Epithelial cell of proximal tubule (primary cell): ENCODE measurements at regions not wholly inside any gene's neighbourhood (a gene's known extent, or its start where the extent isn't known, plus 50 kb on each side); places are given as distances from the start of the nearest gene placed in this dataset.
"Not testable (repeated sequence)": the region's sequence is repeated elsewhere in the genome, so short reads cannot be mapped to it uniquely, and the experiment has no call there.

Source experiments
- DNase-seq: peaks from one replicate; pipeline ENCODE4 v3.0.0-alpha.2; 2011; ENCODE audit warnings: low read depth
- H3K4me3 ChIP-seq: 2 replicates; pipeline ENCODE4 v1.5.1; 2011; ENCODE audit warnings: low read depth, mild to moderate bottlenecking, low read length
- TF ChIP-seq, protein P1 (sequence below): conservative IDR thresholded peaks from 2 replicates; pipeline ENCODE4 v1.5.1; 2012; ENCODE audit warnings: low read depth, mild to moderate bottlenecking, low read length

DNA sequence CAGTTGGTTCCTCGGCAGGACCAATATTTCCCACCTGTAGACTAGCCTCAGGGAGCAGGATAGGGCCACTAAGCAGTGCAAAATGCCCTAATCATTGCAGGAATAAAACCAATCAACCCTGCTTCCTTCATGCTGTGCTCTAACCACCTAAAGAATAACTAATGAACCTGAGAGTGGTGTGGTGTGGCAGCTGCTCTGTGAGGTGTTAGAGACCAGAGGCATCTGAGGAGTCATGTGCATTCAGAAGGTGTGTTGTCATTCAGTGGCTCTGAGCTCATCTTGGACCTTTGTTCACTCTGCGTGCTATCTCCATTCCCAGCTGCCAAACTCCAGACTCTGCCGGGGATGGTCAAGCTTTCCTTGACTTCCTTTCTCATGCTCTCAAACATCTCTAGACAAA, 136.7 kb upstream of the EGLN3 start:
- TF ChIP-seq, protein P1, sequence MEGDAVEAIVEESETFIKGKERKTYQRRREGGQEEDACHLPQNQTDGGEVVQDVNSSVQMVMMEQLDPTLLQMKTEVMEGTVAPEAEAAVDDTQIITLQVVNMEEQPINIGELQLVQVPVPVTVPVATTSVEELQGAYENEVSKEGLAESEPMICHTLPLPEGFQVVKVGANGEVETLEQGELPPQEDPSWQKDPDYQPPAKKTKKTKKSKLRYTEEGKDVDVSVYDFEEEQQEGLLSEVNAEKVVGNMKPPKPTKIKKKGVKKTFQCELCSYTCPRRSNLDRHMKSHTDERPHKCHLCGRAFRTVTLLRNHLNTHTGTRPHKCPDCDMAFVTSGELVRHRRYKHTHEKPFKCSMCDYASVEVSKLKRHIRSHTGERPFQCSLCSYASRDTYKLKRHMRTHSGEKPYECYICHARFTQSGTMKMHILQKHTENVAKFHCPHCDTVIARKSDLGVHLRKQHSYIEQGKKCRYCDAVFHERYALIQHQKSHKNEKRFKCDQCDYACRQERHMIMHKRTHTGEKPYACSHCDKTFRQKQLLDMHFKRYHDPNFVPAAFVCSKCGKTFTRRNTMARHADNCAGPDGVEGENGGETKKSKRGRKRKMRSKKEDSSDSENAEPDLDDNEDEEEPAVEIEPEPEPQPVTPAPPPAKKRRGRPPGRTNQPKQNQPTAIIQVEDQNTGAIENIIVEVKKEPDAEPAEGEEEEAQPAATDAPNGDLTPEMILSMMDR, result no peak
- H3K4me3 ChIP-seq, result no peak overlapping the region
- DNase-seq, result no peak

DNA sequence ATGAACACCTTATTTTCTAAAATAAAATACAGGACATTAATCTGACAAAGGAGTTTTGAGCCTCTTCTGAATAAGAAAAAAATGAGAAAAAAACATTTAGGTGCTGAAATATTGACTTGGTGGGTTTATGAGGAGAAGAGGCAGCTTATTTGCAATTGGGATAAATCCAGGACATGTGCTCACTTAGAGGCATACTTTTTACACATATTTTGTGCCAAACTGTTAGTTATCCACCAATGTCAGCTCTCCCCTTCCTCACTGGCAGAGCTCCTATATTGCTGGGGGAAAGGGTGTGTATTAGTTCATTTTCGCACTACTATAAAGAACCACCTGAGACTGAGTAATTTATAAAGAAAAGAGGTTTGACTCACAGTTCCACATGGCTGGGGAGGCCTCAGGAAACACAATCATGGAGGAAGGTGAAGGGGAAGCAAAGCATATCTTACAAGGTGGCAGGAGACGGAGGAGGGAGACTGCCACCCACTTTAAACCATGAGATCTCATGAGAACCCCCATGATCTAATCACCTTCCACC, 135.4 kb upstream of the EGLN3 start:
- no peak for DNase-seq
- TF ChIP-seq, protein P1, result no peak
- no peak overlapping the region for H3K4me3 ChIP-seq

GRCh38 chr14:34085695-34086094, 134.8 kb upstream of the EGLN3 start:
- H3K4me3 ChIP-seq, result no peak overlapping the region
- TF ChIP-seq, protein P1, result no peak
- DNase-seq, result no peak

GRCh38 chr14:34081576-34082136, 130.8 kb upstream of the EGLN3 start:
- DNase-seq, result no peak
- TF ChIP-seq, protein P1, result no peak
- H3K4me3 ChIP-seq, result no peak overlapping the region

- DNase-seq, result no peak
- H3K4me3 ChIP-seq, result no peak overlapping the region
- TF ChIP-seq, protein P1, result no peak
Measured at GRCh38 chr14:34081101-34081575, 130.3 kb upstream of the EGLN3 start.

GRCh38 chr14:34079643-34080042, 128.8 kb upstream of the EGLN3 start:
- DNase-seq, H3K4me3 ChIP-seq: not testable (repeated sequence)

DNA sequence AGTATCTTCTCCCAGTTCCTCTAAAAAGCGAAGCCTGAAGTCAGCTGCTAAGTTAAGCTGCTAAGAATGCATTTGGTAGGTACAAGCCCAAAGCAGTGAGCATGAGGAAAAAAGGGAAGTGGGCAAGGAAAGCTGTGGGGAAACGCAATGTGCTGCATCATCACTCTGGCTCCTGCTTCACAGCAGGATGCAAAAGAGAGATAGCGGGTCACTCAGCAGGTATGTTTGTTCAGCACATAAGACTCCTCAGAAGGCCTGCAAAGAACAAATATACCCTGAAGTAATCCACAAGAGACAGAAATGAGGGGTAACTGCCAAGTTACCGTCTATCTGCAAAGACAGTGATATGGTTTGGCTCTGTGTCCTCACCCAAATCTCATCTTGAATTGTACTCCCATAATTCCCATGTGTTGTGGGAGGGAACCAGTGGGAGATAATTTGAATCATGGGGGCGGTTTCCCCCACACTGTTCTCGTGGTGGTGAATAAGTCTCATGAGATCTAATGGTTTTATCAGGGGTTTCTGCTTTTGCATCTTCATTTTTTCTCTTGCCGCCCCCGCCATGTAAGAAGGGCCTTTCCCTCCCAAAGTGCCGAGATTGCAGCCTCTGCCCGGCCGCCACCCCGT, 127.4 kb upstream of the EGLN3 start:
- H3K4me3 ChIP-seq, result no peak overlapping the region
- no peak for DNase-seq
- TF ChIP-seq, protein P1, result no peak
